Stimulated activated CD4-positive, alpha-beta T cell treated with anti-CD3 and anti-CD28 coated beads, Interleukin-1b, Interleukin-23, amount 100 ng/mL, for 24 hours (primary cell): ENCODE measurements at regions not wholly inside any gene's neighbourhood (a gene's known extent, or its start where the extent isn't known, plus 50 kb on each side); places are given as distances from the start of the nearest gene placed in this dataset.
"Not testable (repeated sequence)": the region's sequence is repeated elsewhere in the genome, so short reads cannot be mapped to it uniquely, and the experiment has no call there.

Source experiments
- DNase-seq, 4 experiments: peaks; one replicate each; pipeline ENCODE4 v3.0.0-alpha.2; 2020; ENCODE audit warnings: low read depth in 4 of 4, low spot score in 1 of 4

GRCh38 chr10:4902571-4903011 lies 60.6 kb upstream of the AKR1C1 start:
- peak in 2 of 4 experiments; percentile 5 to 29 for DNase-seq

GRCh38 chr10:4903126-4903525 lies 60.1 kb upstream of the AKR1C1 start:
- not testable (repeated sequence) for DNase-seq

GRCh38 chr10:4903675-4904074 lies 59.5 kb upstream of the AKR1C1 start:
- DNase-seq = not testable (repeated sequence)

GRCh38 chr10:4909118-4909517 lies 54.1 kb upstream of the AKR1C1 start:
- DNase-seq = no peak
